K562 (cell line): ENCODE measurements at regions not wholly inside any gene's neighbourhood (a gene's known extent, or its start where the extent isn't known, plus 50 kb on each side); places are given as distances from the start of the nearest gene placed in this dataset.

Experiments used
- ARNT ChIP-seq, 2 experiments: fragments of 450-650 bp; IDR thresholded peaks; 2 replicates each; pipeline ENCODE4 v1.6.1; 2016; ENCODE audit warnings: mild to moderate bottlenecking in 1 of 2
- ASH1L ChIP-seq: fragments of 450-650 bp; IDR thresholded peaks from 2 replicates; pipeline ENCODE4 v1.6.1; 2018; ENCODE audit warnings: borderline replicate concordance, mild to moderate bottlenecking, low read depth; ENCODE audit not compliant: partially characterized antibody
- CHD1 ChIP-seq: fragments of 200-600 bp; sonication (generic); IDR thresholded peaks from one replicate; pipeline ENCODE4 v1.6.1; 2012; ENCODE audit warnings: mild to moderate bottlenecking, moderate library complexity, low read length, inconsistent platforms
- HNRNPUL1 ChIP-seq: fragments of 200-400 bp; formaldehyde crosslinking; IDR thresholded peaks from 2 replicates; pipeline ENCODE4 v1.6.1; 2017; ENCODE audit warnings: low read length
- MAFK ChIP-seq: IDR thresholded peaks from 2 replicates; pipeline ENCODE4 v1.6.1; 2011; ENCODE audit warnings: low read length, improper control_type of control experiment
- MEF2D ChIP-seq: conservative IDR thresholded peaks from 2 replicates; pipeline ENCODE4 v1.6.1; 2016; ENCODE audit warnings: low read depth, missing genetic modification characterization, missing compliant biosample characterization
- POU5F1 ChIP-seq: fragments of 150-350 bp; IDR thresholded peaks from 2 replicates; pipeline ENCODE4 v1.6.1; 2014; ENCODE audit warnings: borderline replicate concordance, low read length, low read depth, mild to moderate bottlenecking; ENCODE audit not compliant: partially characterized antibody
- SRSF1 ChIP-seq: fragments of 200-400 bp; formaldehyde crosslinking; IDR thresholded peaks from 2 replicates; pipeline ENCODE4 v1.6.1; 2017; ENCODE audit warnings: mild to moderate bottlenecking, low read depth, low read length, moderate library complexity
- STAG1 ChIP-seq: sonication (generic); formaldehyde crosslinking; IDR thresholded peaks from 2 replicates; pipeline ENCODE4 v1.5.0; 2020; ENCODE audit warnings: missing genetic modification reagents, borderline replicate concordance
- WHSC1 ChIP-seq: IDR thresholded peaks from one replicate; pipeline ENCODE4 v1.6.1; 2012; ENCODE audit warnings: low read length, control low read depth, inconsistent platforms
- YY1 ChIP-seq, 3 experiments: IDR thresholded peaks; 2 replicates each; pipeline ENCODE4 v1.6.1; 2011; ENCODE audit warnings: low read length in 2 of 3, mild to moderate bottlenecking in 2 of 3, moderate library complexity in 2 of 3, borderline replicate concordance in 1 of 3, control low read depth in 1 of 3, low read depth in 1 of 3; ENCODE audit not compliant: insufficient read depth in 3 of 3, insufficient replicate concordance in 2 of 3, control insufficient read depth in 1 of 3, insufficient read length in 1 of 3; ENCODE audit errors: extremely low read depth in 1 of 3
- ZNF134 ChIP-seq: fragments of 250-450 bp; sonication (Bioruptor Pico); conservative IDR thresholded peaks from 2 replicates; pipeline ENCODE4 v1.4.0; 2020
- TF ChIP-seq, protein P1 (sequence below): fragments of 250-450 bp; sonication (Bioruptor Pico); IDR thresholded peaks from 2 replicates; pipeline ENCODE4 v1.4.0; 2020; ENCODE audit warnings: mild to moderate bottlenecking
- TF ChIP-seq, protein P2 (sequence below): sonication (generic); formaldehyde crosslinking; IDR thresholded peaks from 2 replicates; pipeline ENCODE4 v1.8.1; 2023; ENCODE audit warnings: mild to moderate bottlenecking, missing genetic modification reagents, moderate library complexity
- TF ChIP-seq, protein P3 (sequence below): IDR thresholded peaks from 3 replicates; pipeline ENCODE4 v1.6.1; 2011; ENCODE audit warnings: borderline replicate concordance, mild to moderate bottlenecking; ENCODE audit not compliant: insufficient read length, insufficient read depth

GRCh38 chr2:144659731-144660275 lies 139.9 kb upstream of the ZEB2 start (continued):
- TF ChIP-seq, protein P1, sequence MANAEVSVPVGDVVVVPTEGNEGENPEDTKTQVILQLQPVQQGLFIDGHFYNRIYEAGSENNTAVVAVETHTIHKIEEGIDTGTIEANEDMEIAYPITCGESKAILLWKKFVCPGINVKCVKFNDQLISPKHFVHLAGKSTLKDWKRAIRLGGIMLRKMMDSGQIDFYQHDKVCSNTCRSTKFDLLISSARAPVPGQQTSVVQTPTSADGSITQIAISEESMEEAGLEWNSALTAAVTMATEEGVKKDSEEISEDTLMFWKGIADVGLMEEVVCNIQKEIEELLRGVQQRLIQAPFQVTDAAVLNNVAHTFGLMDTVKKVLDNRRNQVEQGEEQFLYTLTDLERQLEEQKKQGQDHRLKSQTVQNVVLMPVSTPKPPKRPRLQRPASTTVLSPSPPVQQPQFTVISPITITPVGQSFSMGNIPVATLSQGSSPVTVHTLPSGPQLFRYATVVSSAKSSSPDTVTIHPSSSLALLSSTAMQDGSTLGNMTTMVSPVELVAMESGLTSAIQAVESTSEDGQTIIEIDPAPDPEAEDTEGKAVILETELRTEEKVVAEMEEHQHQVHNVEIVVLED (CRISPR knock-in tag), result 0 out of 2 replicates have a peak, but pooled peaks have one; percentile 27
- TF ChIP-seq STAG1 (no peak), YY1 (IDR thresholded peaks at IDR 0.05; ENCODE audit: borderline replicate concordance in 1 of 3, control insufficient read depth in 1 of 3, extremely low read depth in 1 of 3, insufficient read depth in 3 of 3, insufficient read length in 1 of 3, insufficient replicate concordance in 2 of 3, low read depth in 1 of 3, low read length in 2 of 3) (peak in 2 of 3 experiments; percentile 58 to 87), HNRNPUL1 (no peak), MEF2D (tag) (0 out of 2 replicates have a peak, but pooled peaks have one; percentile 18), CHD1 (no peak), SRSF1 (no peak), WHSC1 (no peak), ASH1L (no peak), ARNT (IDR thresholded peaks at IDR 0.05) (no peak), ZNF134 (CRISPR knock-in tag) (no peak), MAFK (no peak), POU5F1 (no peak)
- TF ChIP-seq, protein P2, sequence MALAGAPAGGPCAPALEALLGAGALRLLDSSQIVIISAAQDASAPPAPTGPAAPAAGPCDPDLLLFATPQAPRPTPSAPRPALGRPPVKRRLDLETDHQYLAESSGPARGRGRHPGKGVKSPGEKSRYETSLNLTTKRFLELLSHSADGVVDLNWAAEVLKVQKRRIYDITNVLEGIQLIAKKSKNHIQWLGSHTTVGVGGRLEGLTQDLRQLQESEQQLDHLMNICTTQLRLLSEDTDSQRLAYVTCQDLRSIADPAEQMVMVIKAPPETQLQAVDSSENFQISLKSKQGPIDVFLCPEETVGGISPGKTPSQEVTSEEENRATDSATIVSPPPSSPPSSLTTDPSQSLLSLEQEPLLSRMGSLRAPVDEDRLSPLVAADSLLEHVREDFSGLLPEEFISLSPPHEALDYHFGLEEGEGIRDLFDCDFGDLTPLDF (CRISPR knock-in tag), result no peak
- TF ChIP-seq, protein P3, sequence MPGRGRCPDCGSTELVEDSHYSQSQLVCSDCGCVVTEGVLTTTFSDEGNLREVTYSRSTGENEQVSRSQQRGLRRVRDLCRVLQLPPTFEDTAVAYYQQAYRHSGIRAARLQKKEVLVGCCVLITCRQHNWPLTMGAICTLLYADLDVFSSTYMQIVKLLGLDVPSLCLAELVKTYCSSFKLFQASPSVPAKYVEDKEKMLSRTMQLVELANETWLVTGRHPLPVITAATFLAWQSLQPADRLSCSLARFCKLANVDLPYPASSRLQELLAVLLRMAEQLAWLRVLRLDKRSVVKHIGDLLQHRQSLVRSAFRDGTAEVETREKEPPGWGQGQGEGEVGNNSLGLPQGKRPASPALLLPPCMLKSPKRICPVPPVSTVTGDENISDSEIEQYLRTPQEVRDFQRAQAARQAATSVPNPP, result no peak
